ENCODE measurements at regions not wholly inside any gene's neighbourhood (a gene's known extent, or its start where the extent isn't known, plus 50 kb on each side); places are given as distances from the start of the nearest gene placed in this dataset.

- DNase-seq: no peak
Measured at GRCh38 chr18:60809937-60810336, 437.4 kb upstream of the MC4R start.

- DNase-seq: no peak
Measured at GRCh38 chr18:60812921-60813320, 440.3 kb upstream of the MC4R start.

- no peak for DNase-seq
Measured at GRCh38 chr18:60826346-60826745, 453.8 kb upstream of the MC4R start.

- DNase-seq: no peak
Measured at GRCh38 chr18:60831971-60832370, 459.4 kb upstream of the MC4R start.

GRCh38 chr18:60838677-60839076, 466.1 kb upstream of the MC4R start:
- DNase-seq: no peak

GRCh38 chr18:60846396-60846795, 473.8 kb upstream of the MC4R start:
- DNase-seq: no peak

- DNase-seq: no peak
Measured at GRCh38 chr18:60847517-60847916, 474.9 kb upstream of the MC4R start.

- DNase-seq: no peak
Measured at GRCh38 chr18:60861575-60861974, 471.7 kb upstream of the CDH20 start.

- no peak for DNase-seq
Measured at GRCh38 chr18:60862988-60863387, 470.2 kb upstream of the CDH20 start.

- no peak for DNase-seq
Measured at GRCh38 chr18:60865801-60866200, 467.4 kb upstream of the CDH20 start.

- no peak for DNase-seq
Measured at GRCh38 chr18:60870261-60871153, 462.7 kb upstream of the CDH20 start.

- no peak for DNase-seq
Measured at GRCh38 chr18:60872434-60872833, 460.8 kb upstream of the CDH20 start.

GRCh38 chr18:60873708-60874107, 459.5 kb upstream of the CDH20 start:
- no peak for DNase-seq

- DNase-seq: no peak
Measured at GRCh38 chr18:60875957-60876507, 457.2 kb upstream of the CDH20 start.

- DNase-seq: no peak
Measured at GRCh38 chr18:60880184-60880583, 453.0 kb upstream of the CDH20 start.

- DNase-seq: no peak
Measured at GRCh38 chr18:60883587-60883986, 449.6 kb upstream of the CDH20 start.

- DNase-seq: no peak
Measured at GRCh38 chr18:60888071-60888624, 445.1 kb upstream of the CDH20 start.

- no peak for DNase-seq
Measured at GRCh38 chr18:60889442-60889841, 443.8 kb upstream of the CDH20 start.

GRCh38 chr18:60891936-60892335, 441.3 kb upstream of the CDH20 start:
- no peak for DNase-seq

- no peak for DNase-seq
Measured at GRCh38 chr18:60892441-60892840, 440.8 kb upstream of the CDH20 start.

GRCh38 chr18:60892855-60893254, 440.4 kb upstream of the CDH20 start:
- no peak for DNase-seq

GRCh38 chr18:60893355-60894097, 439.7 kb upstream of the CDH20 start:
- DNase-seq: no peak

GRCh38 chr18:60894254-60894945, 438.8 kb upstream of the CDH20 start:
- no peak for DNase-seq

Data from RPMI8226 (cell line).